Trophoblast cell (in vitro differentiated cells and primary cell): ENCODE measurements at regions not wholly inside any gene's neighbourhood (a gene's known extent, or its start where the extent isn't known, plus 50 kb on each side); places are given as distances from the start of the nearest gene placed in this dataset.

ENCODE experiments used
- DNase-seq, 2 donors: peaks; one replicate each; pipeline ENCODE4 v3.0.0-alpha.2; 2016
- H2AFZ ChIP-seq: 2 replicates; pipeline ENCODE4 v1.6.1; 2013; ENCODE audit warnings: low read length, moderate library complexity, mild to moderate bottlenecking; ENCODE audit not compliant: insufficient read depth, poor library complexity
- H2AK5ac ChIP-seq: 2 replicates; pipeline ENCODE4 v1.6.1; 2013; ENCODE audit warnings: mild to moderate bottlenecking, low read length
- H2BK120ac ChIP-seq: 2 replicates; pipeline ENCODE4 v1.6.1; 2013; ENCODE audit warnings: low read length, mild to moderate bottlenecking, moderate library complexity; ENCODE audit not compliant: insufficient read depth, poor library complexity
- H2BK12ac ChIP-seq: 2 replicates; pipeline ENCODE4 v1.6.1; 2013; ENCODE audit warnings: mild to moderate bottlenecking, low read length, moderate library complexity
- H2BK5ac ChIP-seq: 2 replicates; pipeline ENCODE4 v1.6.1; 2013; ENCODE audit warnings: low read length, low read depth, moderate library complexity, mild to moderate bottlenecking; ENCODE audit not compliant: poor library complexity
- H3K14ac ChIP-seq: 2 replicates; pipeline ENCODE4 v1.6.1; 2013; ENCODE audit warnings: mild to moderate bottlenecking, low read length
- H3K18ac ChIP-seq: 2 replicates; pipeline ENCODE4 v1.6.1; 2013; ENCODE audit warnings: mild to moderate bottlenecking, low read length
- H3K23ac ChIP-seq: 2 replicates; pipeline ENCODE4 v1.6.1; 2013; ENCODE audit warnings: low read length
- H3K27ac ChIP-seq: 2 replicates; pipeline ENCODE4 v1.5.1; 2013; ENCODE audit warnings: low read depth, mild to moderate bottlenecking, inconsistent platforms, low read length, moderate library complexity
- H3K27me3 ChIP-seq: 2 replicates; pipeline ENCODE4 v1.6.1; 2013; ENCODE audit warnings: inconsistent platforms, mild to moderate bottlenecking, low read length, moderate library complexity; ENCODE audit not compliant: insufficient read depth
- H3K36me3 ChIP-seq, 2 experiments: 1 replicate in 1 of 2; 2 replicates in 1 of 2; pipeline ENCODE4 v1.6.1; 2013; ENCODE audit warnings: low read length in 2 of 2, mild to moderate bottlenecking in 2 of 2, moderate library complexity in 1 of 2; ENCODE audit not compliant: insufficient read depth in 2 of 2, control insufficient read depth in 1 of 2
- H3K4ac ChIP-seq: 2 replicates; pipeline ENCODE4 v1.6.1; 2013; ENCODE audit warnings: low read depth, mild to moderate bottlenecking, low read length, moderate library complexity
- H3K4me1 ChIP-seq, 2 experiments: 1 replicate in 1 of 2; 2 replicates in 1 of 2; pipeline ENCODE4 v1.6.1; 2013; ENCODE audit warnings: low read length in 2 of 2, mild to moderate bottlenecking in 2 of 2, moderate library complexity in 1 of 2; ENCODE audit not compliant: insufficient read depth in 2 of 2, control insufficient read depth in 1 of 2
- H3K4me2 ChIP-seq: 2 replicates; pipeline ENCODE4 v1.6.1; 2013; ENCODE audit warnings: inconsistent platforms, mild to moderate bottlenecking, low read length, moderate library complexity
- H3K4me3 ChIP-seq: 2 replicates; pipeline ENCODE4 v1.5.1; 2013; ENCODE audit warnings: mild to moderate bottlenecking, low read depth, low read length, inconsistent platforms
- H3K79me1 ChIP-seq: one replicate; pipeline ENCODE4 v1.6.1; 2013; ENCODE audit warnings: low read length
- H3K79me2 ChIP-seq: 2 replicates; pipeline ENCODE4 v1.6.1; 2013; ENCODE audit warnings: low read length, mild to moderate bottlenecking; ENCODE audit not compliant: control insufficient read depth, insufficient read depth, poor library complexity
- H3K9ac ChIP-seq: 2 replicates; pipeline ENCODE4 v1.6.1; 2013; ENCODE audit warnings: mild to moderate bottlenecking, low read length
- H3K9me3 ChIP-seq: 2 replicates; pipeline ENCODE4 v1.6.1; 2013; ENCODE audit warnings: low read depth, mild to moderate bottlenecking, control low read depth, inconsistent platforms, low read length; ENCODE audit not compliant: insufficient read depth
- H4K12ac ChIP-seq: 2 replicates; pipeline ENCODE4 v1.6.1; 2013; ENCODE audit warnings: low read depth, mild to moderate bottlenecking, low read length, moderate library complexity
- H4K8ac ChIP-seq: 2 replicates; pipeline ENCODE4 v1.6.1; 2013; ENCODE audit warnings: low read depth, mild to moderate bottlenecking, low read length, moderate library complexity
- H4K91ac ChIP-seq: one replicate; pipeline ENCODE4 v1.6.1; 2013; ENCODE audit warnings: low read depth, mild to moderate bottlenecking, low read length, moderate library complexity
- WGBS: extraction: QIAGEN DNeasy Blood & Tissue Kit; methylation state at CpG from one replicate; pipeline ENCODE4 v1.1.7; 2013; ENCODE audit warnings: missing lambda C conversion rate; ENCODE audit not compliant: insufficient read length, insufficient coverage; ENCODE audit errors: extremely low coverage; 5-methylcytosine and 5-hydroxymethylcytosine counted together

GRCh38 chr12:58154359-58154758 is 213.0 kb downstream of the ATP23 start:
- H3K4ac ChIP-seq = no peak overlapping the region
- H3K4me1 ChIP-seq = no peaks in the 10 kb centered on the region
- H3K79me1 ChIP-seq = no peaks in the 10 kb centered on the region
- no peak overlapping the region for H4K91ac ChIP-seq
- no peak overlapping the region for H2BK5ac ChIP-seq
- H3K4me2 ChIP-seq = no peak overlapping the region
- H4K12ac ChIP-seq = no peak overlapping the region
- H2BK12ac ChIP-seq = no peak overlapping the region
- H3K79me2 ChIP-seq = no peaks in the 10 kb centered on the region
- no peaks in the 10 kb centered on the region for H3K36me3 ChIP-seq
- H2BK120ac ChIP-seq = no peak overlapping the region
- no peak overlapping the region for H2AFZ ChIP-seq
- H3K23ac ChIP-seq = no peak overlapping the region
- H3K9ac ChIP-seq = no peak overlapping the region
- H3K9me3 ChIP-seq = no peaks in the 10 kb centered on the region
- WGBS = no CpG with 5 or more reads among the region's 1 CpG
- H3K14ac ChIP-seq = no peak overlapping the region
- no peak for DNase-seq
- no peaks in the 10 kb centered on the region for H3K27me3 ChIP-seq
- no peak overlapping the region for H3K27ac ChIP-seq
- H4K8ac ChIP-seq = no peak overlapping the region
- no peak overlapping the region for H3K4me3 ChIP-seq
- H3K18ac ChIP-seq = no peak overlapping the region
- no peak overlapping the region for H2AK5ac ChIP-seq

DNA sequence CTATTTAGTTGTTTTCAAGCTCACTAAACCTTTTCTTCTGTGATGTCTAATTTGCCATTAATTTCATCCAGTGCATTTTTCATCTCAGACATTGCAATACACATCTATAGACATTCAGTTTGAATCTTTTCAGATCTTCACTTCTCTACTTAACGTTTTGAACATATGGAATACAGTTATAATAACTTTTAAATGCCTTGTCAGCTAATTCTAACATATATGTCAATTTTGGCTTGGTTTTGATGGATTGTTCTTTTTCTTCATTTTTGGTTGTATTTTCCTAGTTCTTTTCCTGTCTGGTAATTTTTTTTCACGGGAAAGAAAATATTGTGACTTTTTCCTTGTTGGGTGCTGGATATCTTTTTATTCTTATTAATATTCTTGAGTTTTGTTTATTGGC is 215.3 kb downstream of the ATP23 start:
- H3K14ac ChIP-seq = no peak overlapping the region
- H3K18ac ChIP-seq = no peak overlapping the region
- H3K4ac ChIP-seq = no peak overlapping the region
- no peak overlapping the region for H3K23ac ChIP-seq
- no peaks in the 10 kb centered on the region for H3K79me1 ChIP-seq
- no peak overlapping the region for H2AFZ ChIP-seq
- no CpG with 5 or more reads among the region's 2 CpGs for WGBS
- H4K8ac ChIP-seq = no peak overlapping the region
- no peaks in the 10 kb centered on the region for H3K79me2 ChIP-seq
- no peak for DNase-seq
- H3K36me3 ChIP-seq = no peaks in the 10 kb centered on the region
- H3K9ac ChIP-seq = no peak overlapping the region
- H3K4me3 ChIP-seq = no peak overlapping the region
- H2BK12ac ChIP-seq = no peak overlapping the region
- H3K27me3 ChIP-seq = no peaks in the 10 kb centered on the region
- H2BK5ac ChIP-seq = no peak overlapping the region
- no peak overlapping the region for H2AK5ac ChIP-seq
- H3K27ac ChIP-seq = no peak overlapping the region
- no peak overlapping the region for H4K91ac ChIP-seq
- no peak overlapping the region for H4K12ac ChIP-seq
- H3K4me2 ChIP-seq = no peak overlapping the region
- H2BK120ac ChIP-seq = no peak overlapping the region
- no peaks in the 10 kb centered on the region for H3K4me1 ChIP-seq
- H3K9me3 ChIP-seq = no peaks in the 10 kb centered on the region

DNA sequence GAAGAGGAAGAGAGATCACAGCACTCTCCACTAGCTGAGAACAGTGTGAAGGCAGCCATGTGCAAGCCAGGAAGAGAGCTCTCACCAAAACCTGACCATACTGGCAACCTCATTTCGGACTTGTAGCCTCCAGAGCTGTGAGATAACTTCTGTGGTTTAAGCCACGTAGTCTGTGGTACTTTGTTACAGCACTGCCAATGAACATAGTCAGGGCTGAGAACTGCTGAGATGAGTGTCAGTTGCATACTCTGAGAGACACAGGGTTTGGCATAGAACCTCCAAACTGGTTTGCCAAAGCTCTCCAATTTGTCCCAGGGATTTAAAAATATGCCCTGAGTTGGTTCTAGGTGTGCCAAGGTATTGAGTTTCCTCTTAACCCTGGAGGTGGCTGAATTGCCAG is 218.6 kb downstream of the ATP23 start:
- WGBS = no CpG with 5 or more reads among the region's 2 CpGs
- Histone ChIP-seq H3K4me3 (no peak overlapping the region), H4K91ac (no peak overlapping the region), H3K9ac (no peak overlapping the region), H2BK5ac (no peak overlapping the region), H3K79me2 (no peaks in the 10 kb centered on the region), H3K4ac (no peak overlapping the region), H3K79me1 (no peaks in the 10 kb centered on the region), H2BK120ac (no peak overlapping the region), H3K36me3 (no peaks in the 10 kb centered on the region), H2AFZ (no peak overlapping the region), H3K9me3 (no peaks in the 10 kb centered on the region), H3K4me1 (no peaks in the 10 kb centered on the region), H3K27ac (no peak overlapping the region), H4K8ac (no peak overlapping the region), H3K14ac (no peak overlapping the region), H3K27me3 (no peaks in the 10 kb centered on the region), H3K18ac (no peak overlapping the region), H3K23ac (no peak overlapping the region), H3K4me2 (no peak overlapping the region), H2BK12ac (no peak overlapping the region), H2AK5ac (no peak overlapping the region), H4K12ac (no peak overlapping the region)
- DNase-seq = no peak

GRCh38 chr12:58161773-58162172 is 220.4 kb downstream of the ATP23 start:
- WGBS = no CpG with 5 or more reads among the region's 2 CpGs
- Histone ChIP-seq H3K9me3 (no peaks in the 10 kb centered on the region), H4K12ac (no peak overlapping the region), H3K27me3 (no peaks in the 10 kb centered on the region), H3K4me3 (no peak overlapping the region), H3K79me1 (no peaks in the 10 kb centered on the region), H3K9ac (no peak overlapping the region), H4K91ac (no peak overlapping the region), H4K8ac (no peak overlapping the region), H3K36me3 (no peaks in the 10 kb centered on the region), H3K4ac (no peak overlapping the region), H3K18ac (no peak overlapping the region), H2AK5ac (no peak overlapping the region), H3K79me2 (no peaks in the 10 kb centered on the region), H3K14ac (no peak overlapping the region), H2BK120ac (no peak overlapping the region), H3K23ac (no peak overlapping the region), H3K4me2 (no peak overlapping the region), H2BK12ac (no peak overlapping the region), H3K4me1 (no peaks in the 10 kb centered on the region), H2AFZ (no peak overlapping the region), H2BK5ac (no peak overlapping the region), H3K27ac (no peak overlapping the region)
- no peak for DNase-seq
